Neural cell (in vitro differentiated cells): ENCODE measurements at regions not wholly inside any gene's neighbourhood (a gene's known extent, or its start where the extent isn't known, plus 50 kb on each side); places are given as distances from the start of the nearest gene placed in this dataset.

ENCODE experiments used
- EP300 ChIP-seq: fragments of 450-650 bp; conservative IDR thresholded peaks from 2 replicates; pipeline ENCODE4 v1.6.1; 2014; ENCODE audit warnings: antibody characterized with exemption, mild to moderate bottlenecking, moderate library complexity; ENCODE audit not compliant: poor library complexity, severe bottlenecking
- EZH2 ChIP-seq: fragments of 200-600, 300-800 bp; shearing (Covaris generic), sonication (generic); IDR thresholded peaks from 2 replicates; pipeline ENCODE4 v1.6.1; 2014; ENCODE audit warnings: antibody characterized with exemption, low read length, borderline replicate concordance, mild to moderate bottlenecking; ENCODE audit not compliant: insufficient read depth, poor library complexity, severe bottlenecking
- POLR2AphosphoS5 ChIP-seq: IDR thresholded peaks from 2 replicates; pipeline ENCODE4 v1.6.1; 2012
- RAD21 ChIP-seq: fragments of 450-650 bp; conservative IDR thresholded peaks from 2 replicates; pipeline ENCODE4 v1.6.1; 2014; ENCODE audit warnings: antibody characterized with exemption, mild to moderate bottlenecking, moderate library complexity
- SMC3 ChIP-seq: fragments of 450-650 bp; conservative IDR thresholded peaks from 2 replicates; pipeline ENCODE4 v1.6.1; 2014; ENCODE audit warnings: antibody characterized with exemption, mild to moderate bottlenecking, moderate library complexity; ENCODE audit not compliant: poor library complexity
- TAF1 ChIP-seq: IDR thresholded peaks from 2 replicates; pipeline ENCODE4 v1.6.1; 2012; ENCODE audit warnings: low read depth
- TF ChIP-seq, protein P1 (sequence below): fragments of 450-650 bp; IDR thresholded peaks from 2 replicates; pipeline ENCODE4 v1.5.1; 2014; ENCODE audit warnings: antibody characterized with exemption, mild to moderate bottlenecking, moderate library complexity; ENCODE audit not compliant: poor library complexity, severe bottlenecking
- TF ChIP-seq, protein P2 (sequence below): IDR thresholded peaks from 2 replicates; pipeline ENCODE4 v1.6.1; 2012; ENCODE audit warnings: borderline replicate concordance

DNA sequence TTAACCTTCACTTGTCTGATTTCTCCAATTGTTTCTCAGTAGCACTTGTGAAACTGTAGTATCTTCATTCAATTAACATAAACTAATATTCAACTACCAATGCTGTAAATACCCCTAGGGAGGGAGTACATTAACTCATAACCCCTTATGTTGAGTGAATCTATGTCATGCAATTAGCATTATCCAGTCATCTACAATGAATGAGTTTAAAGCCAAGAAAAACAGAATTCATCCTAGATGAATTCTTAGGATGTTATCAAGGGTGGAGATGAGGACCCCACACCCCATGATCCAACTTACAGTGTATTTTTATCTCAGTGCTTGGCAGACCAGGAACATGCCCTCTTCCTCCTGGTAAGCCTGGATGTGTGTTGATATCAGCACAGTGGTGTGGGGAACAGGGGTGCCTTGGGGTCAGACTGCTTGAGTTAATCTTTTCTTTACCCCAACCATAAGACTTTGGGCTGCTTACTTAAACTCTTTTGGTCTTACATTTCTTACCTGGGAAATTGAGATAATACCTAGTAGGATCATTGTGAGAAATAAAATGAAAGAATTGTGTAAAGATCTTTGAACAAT lies 62.1 kb upstream of the SCOC start:
- no peak for TF ChIP-seq RAD21
- TF ChIP-seq, protein P1, sequence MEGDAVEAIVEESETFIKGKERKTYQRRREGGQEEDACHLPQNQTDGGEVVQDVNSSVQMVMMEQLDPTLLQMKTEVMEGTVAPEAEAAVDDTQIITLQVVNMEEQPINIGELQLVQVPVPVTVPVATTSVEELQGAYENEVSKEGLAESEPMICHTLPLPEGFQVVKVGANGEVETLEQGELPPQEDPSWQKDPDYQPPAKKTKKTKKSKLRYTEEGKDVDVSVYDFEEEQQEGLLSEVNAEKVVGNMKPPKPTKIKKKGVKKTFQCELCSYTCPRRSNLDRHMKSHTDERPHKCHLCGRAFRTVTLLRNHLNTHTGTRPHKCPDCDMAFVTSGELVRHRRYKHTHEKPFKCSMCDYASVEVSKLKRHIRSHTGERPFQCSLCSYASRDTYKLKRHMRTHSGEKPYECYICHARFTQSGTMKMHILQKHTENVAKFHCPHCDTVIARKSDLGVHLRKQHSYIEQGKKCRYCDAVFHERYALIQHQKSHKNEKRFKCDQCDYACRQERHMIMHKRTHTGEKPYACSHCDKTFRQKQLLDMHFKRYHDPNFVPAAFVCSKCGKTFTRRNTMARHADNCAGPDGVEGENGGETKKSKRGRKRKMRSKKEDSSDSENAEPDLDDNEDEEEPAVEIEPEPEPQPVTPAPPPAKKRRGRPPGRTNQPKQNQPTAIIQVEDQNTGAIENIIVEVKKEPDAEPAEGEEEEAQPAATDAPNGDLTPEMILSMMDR = no peak
- no peak for TF ChIP-seq POLR2AphosphoS5
- no peak for TF ChIP-seq EP300
- no peak for TF ChIP-seq EZH2
- TF ChIP-seq, protein P2, sequence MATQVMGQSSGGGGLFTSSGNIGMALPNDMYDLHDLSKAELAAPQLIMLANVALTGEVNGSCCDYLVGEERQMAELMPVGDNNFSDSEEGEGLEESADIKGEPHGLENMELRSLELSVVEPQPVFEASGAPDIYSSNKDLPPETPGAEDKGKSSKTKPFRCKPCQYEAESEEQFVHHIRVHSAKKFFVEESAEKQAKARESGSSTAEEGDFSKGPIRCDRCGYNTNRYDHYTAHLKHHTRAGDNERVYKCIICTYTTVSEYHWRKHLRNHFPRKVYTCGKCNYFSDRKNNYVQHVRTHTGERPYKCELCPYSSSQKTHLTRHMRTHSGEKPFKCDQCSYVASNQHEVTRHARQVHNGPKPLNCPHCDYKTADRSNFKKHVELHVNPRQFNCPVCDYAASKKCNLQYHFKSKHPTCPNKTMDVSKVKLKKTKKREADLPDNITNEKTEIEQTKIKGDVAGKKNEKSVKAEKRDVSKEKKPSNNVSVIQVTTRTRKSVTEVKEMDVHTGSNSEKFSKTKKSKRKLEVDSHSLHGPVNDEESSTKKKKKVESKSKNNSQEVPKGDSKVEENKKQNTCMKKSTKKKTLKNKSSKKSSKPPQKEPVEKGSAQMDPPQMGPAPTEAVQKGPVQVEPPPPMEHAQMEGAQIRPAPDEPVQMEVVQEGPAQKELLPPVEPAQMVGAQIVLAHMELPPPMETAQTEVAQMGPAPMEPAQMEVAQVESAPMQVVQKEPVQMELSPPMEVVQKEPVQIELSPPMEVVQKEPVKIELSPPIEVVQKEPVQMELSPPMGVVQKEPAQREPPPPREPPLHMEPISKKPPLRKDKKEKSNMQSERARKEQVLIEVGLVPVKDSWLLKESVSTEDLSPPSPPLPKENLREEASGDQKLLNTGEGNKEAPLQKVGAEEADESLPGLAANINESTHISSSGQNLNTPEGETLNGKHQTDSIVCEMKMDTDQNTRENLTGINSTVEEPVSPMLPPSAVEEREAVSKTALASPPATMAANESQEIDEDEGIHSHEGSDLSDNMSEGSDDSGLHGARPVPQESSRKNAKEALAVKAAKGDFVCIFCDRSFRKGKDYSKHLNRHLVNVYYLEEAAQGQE = no peak
- TF ChIP-seq SMC3 = no peak
- TF ChIP-seq TAF1 = no peak
